OCI-LY3 (cell line): ENCODE measurements at regions not wholly inside any gene's neighbourhood (a gene's known extent, or its start where the extent isn't known, plus 50 kb on each side); places are given as distances from the start of the nearest gene placed in this dataset.

Experiments used
- EZH2phosphoT487 ChIP-seq: fragments of 200-600 bp; shearing (Covaris generic); IDR thresholded peaks from 2 replicates; pipeline ENCODE4 v1.6.1; 2018; ENCODE audit warnings: antibody characterized with exemption, mixed run types, low read depth
- TF ChIP-seq, protein P1 (sequence below): fragments of 200-600, 300-600 bp; sonication (generic); IDR thresholded peaks from 2 replicates; pipeline ENCODE4 v1.5.1; 2014; ENCODE audit warnings: antibody characterized with exemption, low read length, low read depth

- TF ChIP-seq, protein P1, sequence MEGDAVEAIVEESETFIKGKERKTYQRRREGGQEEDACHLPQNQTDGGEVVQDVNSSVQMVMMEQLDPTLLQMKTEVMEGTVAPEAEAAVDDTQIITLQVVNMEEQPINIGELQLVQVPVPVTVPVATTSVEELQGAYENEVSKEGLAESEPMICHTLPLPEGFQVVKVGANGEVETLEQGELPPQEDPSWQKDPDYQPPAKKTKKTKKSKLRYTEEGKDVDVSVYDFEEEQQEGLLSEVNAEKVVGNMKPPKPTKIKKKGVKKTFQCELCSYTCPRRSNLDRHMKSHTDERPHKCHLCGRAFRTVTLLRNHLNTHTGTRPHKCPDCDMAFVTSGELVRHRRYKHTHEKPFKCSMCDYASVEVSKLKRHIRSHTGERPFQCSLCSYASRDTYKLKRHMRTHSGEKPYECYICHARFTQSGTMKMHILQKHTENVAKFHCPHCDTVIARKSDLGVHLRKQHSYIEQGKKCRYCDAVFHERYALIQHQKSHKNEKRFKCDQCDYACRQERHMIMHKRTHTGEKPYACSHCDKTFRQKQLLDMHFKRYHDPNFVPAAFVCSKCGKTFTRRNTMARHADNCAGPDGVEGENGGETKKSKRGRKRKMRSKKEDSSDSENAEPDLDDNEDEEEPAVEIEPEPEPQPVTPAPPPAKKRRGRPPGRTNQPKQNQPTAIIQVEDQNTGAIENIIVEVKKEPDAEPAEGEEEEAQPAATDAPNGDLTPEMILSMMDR: no peak
- no peak for TF ChIP-seq EZH2phosphoT487
These were observed 1272.7 kb downstream of the KCNT2 start for GRCh38 chr1:195335541-195335940.
